Hippocampal formation (tissue), 2 donors: ENCODE measurements at regions not wholly inside any gene's neighbourhood (a gene's known extent, or its start where the extent isn't known, plus 50 kb on each side); places are given as distances from the start of the nearest gene placed in this dataset.

Experiments used
- DNase-seq, 2 donors: peaks; one replicate each; lab custom pipeline; 2025; lab: John Stamatoyannopoulos, UW

- peak; percentile 45 to 72 for DNase-seq
Measured at GRCh38 chr18:68623342-68623741, 91.6 kb downstream of the TMX3 start.

- no peak for DNase-seq
Measured at GRCh38 chr18:68611311-68611710, 103.6 kb downstream of the TMX3 start.

- no peak for DNase-seq
Measured at GRCh38 chr18:68608851-68609490, 105.9 kb downstream of the TMX3 start.

GRCh38 chr18:68607852-68608251 lies 107.1 kb downstream of the TMX3 start:
- no peak for DNase-seq

- no peak for DNase-seq
Measured at GRCh38 chr18:68604256-68604655, 110.7 kb downstream of the TMX3 start.

- DNase-seq, result no peak
Measured at GRCh38 chr18:68596016-68596415, 118.9 kb downstream of the TMX3 start.

- DNase-seq, result no peak
Measured at GRCh38 chr18:68588169-68588568, 126.7 kb downstream of the TMX3 start.

GRCh38 chr18:68583685-68584084 lies 131.2 kb downstream of the TMX3 start:
- no peak for DNase-seq

GRCh38 chr18:68574311-68574710 lies 140.6 kb downstream of the TMX3 start:
- DNase-seq, result no peak

- no peak for DNase-seq
Measured at GRCh38 chr18:68569936-68570335, 145.0 kb downstream of the TMX3 start.

GRCh38 chr18:68568364-68569155 lies 146.3 kb downstream of the TMX3 start:
- DNase-seq, result no peak

- no peak for DNase-seq
Measured at GRCh38 chr18:68566991-68567390, 147.9 kb downstream of the TMX3 start.

GRCh38 chr18:68564961-68565360 lies 149.9 kb downstream of the TMX3 start:
- DNase-seq, result no peak

- DNase-seq, result no peak
Measured at GRCh38 chr18:68564351-68564750, 150.6 kb downstream of the TMX3 start.

GRCh38 chr18:68560128-68560527 lies 154.8 kb downstream of the TMX3 start:
- no peak for DNase-seq

GRCh38 chr18:68557183-68557582 lies 157.7 kb downstream of the TMX3 start:
- no peak for DNase-seq

GRCh38 chr18:68555879-68556301 lies 159.0 kb downstream of the TMX3 start:
- DNase-seq, result no peak

GRCh38 chr18:68548904-68549870 lies 165.7 kb downstream of the TMX3 start:
- DNase-seq, result no peak

GRCh38 chr18:68543344-68543743 lies 171.6 kb downstream of the TMX3 start:
- DNase-seq, result no peak

GRCh38 chr18:68542846-68543245 lies 172.1 kb downstream of the TMX3 start:
- no peak for DNase-seq

- DNase-seq, result no peak
Measured at GRCh38 chr18:68533641-68534040, 181.3 kb downstream of the TMX3 start.

- DNase-seq, result no peak
Measured at GRCh38 chr18:68532328-68532885, 182.5 kb downstream of the TMX3 start.
